GM19452 (cell line): ENCODE measurements at regions not wholly inside any gene's neighbourhood (a gene's known extent, or its start where the extent isn't known, plus 50 kb on each side); places are given as distances from the start of the nearest gene placed in this dataset.

Experiments used
- ATAC-seq: cut with Tn5 transposase; IDR thresholded peaks from one replicate; pipeline ENCODE4 v1.9.1; 2021; ENCODE audit not compliant: unreplicated experiment

- no peak for ATAC-seq
These were observed 600.4 kb upstream of the CADM1 start for GRCh38 chr11:116104498-116105174.

- no peak for ATAC-seq
These were observed 597.7 kb upstream of the CADM1 start for GRCh38 chr11:116101902-116102301.

GRCh38 chr11:116100016-116100415 is 595.8 kb upstream of the CADM1 start:
- ATAC-seq: no peak

DNA sequence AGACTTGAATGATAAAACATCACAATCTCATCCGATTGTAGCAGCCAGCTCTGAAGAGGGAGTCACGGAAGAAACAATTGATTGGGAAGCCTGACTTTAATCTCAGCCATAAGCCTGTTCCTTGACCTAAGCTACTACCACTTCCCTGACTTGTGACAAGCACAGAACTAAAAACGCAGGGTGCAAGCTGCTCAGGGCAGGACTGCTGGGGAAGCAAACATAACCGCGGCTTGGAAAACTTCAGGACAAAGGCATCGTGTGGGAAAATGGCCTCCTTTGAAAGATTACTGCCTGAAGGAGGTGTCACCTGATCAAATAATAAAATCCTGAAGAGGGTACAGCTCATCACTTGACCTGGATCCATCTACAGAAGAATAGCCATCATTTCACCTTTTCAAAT is 595.3 kb upstream of the CADM1 start:
- ATAC-seq: no peak

DNA sequence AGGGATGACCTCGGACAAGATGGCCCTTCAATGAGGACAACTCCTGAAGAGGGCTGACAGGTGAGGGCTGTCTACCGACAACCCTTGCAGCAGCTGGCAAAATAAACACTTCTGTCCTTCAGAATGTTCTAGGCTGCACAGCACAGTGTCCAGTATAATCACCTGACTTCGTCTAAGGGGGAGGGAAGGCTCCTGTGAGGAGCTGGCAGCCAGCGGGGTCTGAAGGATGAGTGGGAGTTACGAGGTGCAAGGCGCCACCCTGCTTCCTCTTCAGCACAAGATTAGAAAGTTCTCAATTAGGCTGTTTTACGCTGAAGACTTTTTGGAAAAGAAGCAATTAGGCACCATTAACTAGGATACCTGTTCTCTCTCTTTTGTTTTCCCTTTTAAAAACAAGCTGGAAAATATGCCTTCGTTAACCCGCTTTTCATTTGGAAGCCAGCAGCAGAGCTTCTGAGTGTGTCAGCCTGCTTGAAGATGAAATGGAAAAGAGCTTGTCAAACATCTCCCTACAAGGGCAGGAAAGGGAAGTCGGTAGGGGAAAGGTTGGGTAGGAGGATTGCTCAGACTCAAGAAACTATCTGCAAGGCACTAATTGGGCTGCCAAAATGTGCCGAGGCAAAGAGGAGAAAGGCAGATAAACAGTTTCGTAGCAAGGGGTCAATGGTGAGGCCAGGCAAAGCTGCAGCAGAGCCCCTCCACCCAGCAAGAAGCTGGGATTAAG is 592.2 kb upstream of the CADM1 start:
- no peak for ATAC-seq

- ATAC-seq: no peak
These were observed 589.5 kb upstream of the CADM1 start for GRCh38 chr11:116093481-116094270.

DNA sequence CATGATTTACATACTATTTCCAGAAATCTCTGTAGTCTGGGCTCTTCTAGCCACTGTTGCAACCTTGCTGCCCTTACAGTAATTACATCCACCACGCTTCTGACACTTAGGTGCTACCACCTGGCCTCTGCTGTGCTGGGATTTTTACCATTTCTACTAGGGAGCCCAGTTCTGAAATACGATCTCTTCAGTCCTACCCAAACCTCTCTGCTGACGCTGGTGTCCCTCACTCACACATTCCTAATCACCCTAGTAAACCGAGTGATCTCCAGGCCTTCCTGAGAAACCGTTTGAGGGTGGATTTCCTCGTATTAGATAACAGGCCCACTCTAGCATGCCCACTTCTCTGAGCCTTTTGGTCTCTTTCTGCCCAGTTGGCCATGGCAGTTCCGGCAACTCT is 588.9 kb upstream of the CADM1 start:
- ATAC-seq: no peak

DNA sequence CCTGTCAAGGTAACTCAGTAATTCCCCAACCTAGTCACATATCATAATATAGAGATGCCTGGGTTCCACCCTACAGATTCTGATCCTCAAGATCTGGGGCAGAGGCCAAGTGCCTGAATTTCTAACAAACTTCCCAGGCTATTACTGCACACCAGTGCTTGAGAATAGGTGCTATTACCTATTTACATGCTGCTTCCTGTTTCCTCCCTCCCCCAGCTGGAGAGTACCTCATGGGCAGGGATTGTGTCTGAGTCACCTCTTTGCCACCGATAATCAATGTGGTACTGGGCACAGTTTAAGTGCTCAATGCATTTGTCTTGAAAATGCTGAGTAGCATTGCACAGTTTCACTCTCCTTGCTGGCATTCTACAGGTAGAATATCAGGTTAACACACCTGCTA is 582.2 kb upstream of the CADM1 start:
- ATAC-seq: no peak

GRCh38 chr11:116085031-116085635 is 580.9 kb upstream of the CADM1 start:
- ATAC-seq: no peak

DNA sequence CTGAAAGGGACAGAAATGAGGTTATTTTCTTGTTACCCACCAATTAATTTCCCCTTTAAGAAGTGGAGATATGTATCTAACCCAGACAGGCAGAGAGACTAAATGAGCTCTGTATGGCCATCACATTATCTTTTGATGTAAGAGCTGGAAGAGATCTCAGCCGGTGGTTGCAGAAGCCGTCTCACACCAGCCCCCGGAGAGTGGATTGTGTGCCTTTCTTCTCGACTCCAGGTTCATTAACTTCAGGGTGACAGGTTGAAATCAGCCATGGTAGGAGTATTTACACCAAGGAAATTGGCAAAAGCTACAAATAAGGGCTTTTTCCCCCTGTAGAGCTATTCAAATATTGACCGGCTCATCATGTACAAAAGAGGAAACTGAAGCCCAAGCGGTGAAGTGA is 580.3 kb upstream of the CADM1 start:
- ATAC-seq: no peak

DNA sequence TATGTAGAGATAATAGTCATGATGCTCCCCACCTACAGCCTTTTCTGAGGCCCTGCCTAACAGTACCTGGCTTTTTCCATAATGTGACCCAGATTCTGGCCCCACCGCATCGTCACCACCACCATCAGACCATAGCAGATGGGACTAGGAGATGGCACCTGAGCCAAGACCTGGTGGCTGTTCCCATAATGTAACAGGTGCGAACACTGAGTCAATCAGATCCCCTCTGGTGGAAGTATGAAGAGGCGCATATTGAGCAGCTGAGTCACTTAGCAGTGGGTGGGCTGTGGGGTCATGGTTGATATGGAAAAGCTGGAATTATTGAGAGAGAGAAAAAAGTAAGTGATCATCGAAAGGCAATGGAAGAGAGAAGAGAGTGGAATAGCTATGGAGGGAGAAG is 578.0 kb upstream of the CADM1 start:
- ATAC-seq: no peak

DNA sequence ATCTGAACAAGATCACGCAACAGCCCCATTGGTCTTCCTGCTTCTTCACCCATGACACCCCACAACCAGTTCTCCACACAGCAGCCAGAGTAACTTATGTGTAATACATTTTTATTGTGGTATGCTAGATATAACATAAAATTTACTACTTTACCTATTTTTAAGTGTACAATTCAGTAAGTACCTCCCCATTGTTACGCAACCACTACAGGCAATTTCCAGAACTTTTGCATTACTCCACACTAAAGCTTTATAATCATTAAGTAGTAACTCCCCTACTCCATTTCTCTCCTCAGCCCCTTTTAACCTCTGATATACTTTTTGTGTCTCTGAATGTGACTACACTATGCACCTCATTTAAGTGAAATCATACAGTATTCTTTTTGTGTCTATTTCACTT is 575.4 kb upstream of the CADM1 start:
- ATAC-seq: no peak

DNA sequence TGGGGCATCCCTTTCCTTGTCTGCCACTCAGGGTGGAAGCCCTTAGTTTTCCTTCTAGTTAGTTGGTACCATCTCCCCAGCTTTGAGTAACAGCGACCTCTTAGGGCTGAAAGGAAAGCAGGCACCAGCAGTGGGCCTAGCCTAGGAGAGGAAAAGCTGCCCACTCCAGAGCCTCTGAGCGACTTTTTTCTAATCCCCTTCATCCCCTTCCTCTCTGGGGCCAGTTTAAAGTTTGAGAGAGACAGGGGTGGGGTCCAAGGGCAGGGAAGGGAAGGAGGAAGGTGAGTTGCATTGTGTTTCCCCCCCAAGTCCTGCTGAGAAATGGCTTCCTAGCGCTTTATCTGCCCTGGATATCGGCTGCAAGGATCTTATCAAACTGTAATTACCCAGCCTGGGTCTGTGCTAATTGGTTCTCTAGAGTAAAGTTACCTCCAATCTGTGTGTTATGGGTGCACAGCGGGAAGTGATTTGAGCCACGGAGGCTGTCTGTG is 573.9 kb upstream of the CADM1 start:
- no peak for ATAC-seq

DNA sequence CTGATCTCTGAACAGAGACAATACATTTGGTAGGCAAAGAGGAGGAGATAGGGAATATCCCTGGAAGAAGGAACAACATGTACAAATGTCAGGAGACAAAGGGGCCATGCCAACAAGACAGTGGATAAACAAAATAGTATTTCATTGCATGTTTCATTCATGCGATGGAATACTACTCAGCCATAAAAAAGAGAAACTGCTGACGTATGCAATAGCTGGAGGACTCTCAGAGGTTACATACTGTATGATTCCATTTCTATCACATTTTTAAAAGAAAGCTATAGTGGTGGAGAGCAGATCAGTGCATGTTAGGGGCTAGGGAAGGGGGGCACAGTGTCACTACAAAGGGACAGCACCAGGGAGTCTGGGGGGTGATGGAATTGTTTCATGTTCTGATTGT is 572.9 kb upstream of the CADM1 start:
- ATAC-seq: no peak

- ATAC-seq: peak; percentile 72
These were observed 569.9 kb upstream of the CADM1 start for GRCh38 chr11:116073854-116074837.

DNA sequence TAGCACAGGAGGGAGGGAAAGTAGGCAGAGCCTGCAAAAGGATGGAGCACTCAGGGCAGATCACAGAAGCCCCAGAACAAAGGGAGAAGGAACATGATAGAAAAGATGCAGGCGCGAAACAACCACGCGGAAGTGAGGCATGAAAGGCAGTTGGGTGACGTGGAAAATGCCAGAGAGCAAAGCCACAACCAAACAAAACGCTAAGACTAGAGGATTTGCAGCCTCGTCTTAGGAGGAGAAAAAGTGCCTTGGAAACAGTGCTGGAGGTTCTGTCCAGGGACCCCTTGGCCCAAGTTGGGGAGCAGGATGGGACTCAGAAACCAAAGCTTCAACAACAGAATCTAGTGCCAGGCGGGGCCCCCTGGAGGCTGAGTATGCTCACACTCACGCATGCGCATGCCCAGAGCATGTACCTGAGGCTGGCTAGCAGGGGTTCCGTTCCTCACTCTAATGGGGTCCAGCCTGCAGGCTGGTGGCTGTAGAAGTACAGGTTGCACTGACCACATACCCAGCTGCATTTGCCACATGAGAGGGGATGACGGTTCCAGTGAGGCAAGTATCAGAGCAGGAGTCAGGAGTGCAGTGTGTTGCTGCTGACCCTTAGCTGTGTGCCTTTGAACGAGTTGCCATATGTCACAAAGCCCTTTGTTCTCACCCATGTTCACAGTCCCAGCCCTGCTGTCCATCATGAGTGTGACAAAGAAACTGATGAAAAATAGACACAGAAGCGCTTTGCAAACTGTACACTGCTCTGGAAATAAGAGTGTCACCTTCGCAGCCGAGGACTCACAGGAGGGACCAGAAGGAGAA is 568.6 kb upstream of the CADM1 start:
- no peak for ATAC-seq

GRCh38 chr11:116072133-116072532 is 567.9 kb upstream of the CADM1 start:
- no peak for ATAC-seq

- no peak for ATAC-seq
These were observed 567.0 kb upstream of the CADM1 start for GRCh38 chr11:116071241-116071640.

GRCh38 chr11:116070520-116070919 is 566.3 kb upstream of the CADM1 start:
- ATAC-seq: no peak
